AG09319 (cell line): ENCODE measurements at regions not wholly inside any gene's neighbourhood (a gene's known extent, or its start where the extent isn't known, plus 50 kb on each side); places are given as distances from the start of the nearest gene placed in this dataset.

Source experiments
- DNase-seq: peaks from one replicate; pipeline ENCODE4 v3.0.0-alpha.2; 2010; ENCODE audit warnings: low read depth; ENCODE audit errors: extremely low read depth
- TF ChIP-seq, protein P1 (sequence below): IDR thresholded peaks from 2 replicates; pipeline ENCODE4 v1.5.1; 2011; ENCODE audit warnings: low read depth, mild to moderate bottlenecking, inconsistent platforms, low read length, moderate library complexity

DNA sequence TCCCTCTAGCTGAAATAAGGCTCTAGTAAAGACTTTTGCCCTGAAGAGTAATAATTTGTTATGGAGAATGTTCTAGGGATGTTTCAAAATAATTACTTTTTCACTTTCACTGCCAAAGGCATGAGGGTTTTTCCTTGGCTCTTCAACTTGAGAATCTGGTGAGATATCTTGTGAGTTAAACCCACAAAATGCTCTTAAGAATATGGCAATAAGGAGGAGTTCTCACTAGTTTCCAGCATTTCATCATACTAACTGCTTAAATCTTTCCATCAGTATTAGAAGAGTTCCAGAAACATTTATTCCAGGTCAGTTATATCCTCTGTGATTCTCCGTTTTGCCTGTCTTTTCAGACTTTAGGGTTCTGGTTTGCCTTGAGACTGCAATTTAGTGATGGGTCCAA is 785.6 kb upstream of the GJE1 start:
- TF ChIP-seq, protein P1, sequence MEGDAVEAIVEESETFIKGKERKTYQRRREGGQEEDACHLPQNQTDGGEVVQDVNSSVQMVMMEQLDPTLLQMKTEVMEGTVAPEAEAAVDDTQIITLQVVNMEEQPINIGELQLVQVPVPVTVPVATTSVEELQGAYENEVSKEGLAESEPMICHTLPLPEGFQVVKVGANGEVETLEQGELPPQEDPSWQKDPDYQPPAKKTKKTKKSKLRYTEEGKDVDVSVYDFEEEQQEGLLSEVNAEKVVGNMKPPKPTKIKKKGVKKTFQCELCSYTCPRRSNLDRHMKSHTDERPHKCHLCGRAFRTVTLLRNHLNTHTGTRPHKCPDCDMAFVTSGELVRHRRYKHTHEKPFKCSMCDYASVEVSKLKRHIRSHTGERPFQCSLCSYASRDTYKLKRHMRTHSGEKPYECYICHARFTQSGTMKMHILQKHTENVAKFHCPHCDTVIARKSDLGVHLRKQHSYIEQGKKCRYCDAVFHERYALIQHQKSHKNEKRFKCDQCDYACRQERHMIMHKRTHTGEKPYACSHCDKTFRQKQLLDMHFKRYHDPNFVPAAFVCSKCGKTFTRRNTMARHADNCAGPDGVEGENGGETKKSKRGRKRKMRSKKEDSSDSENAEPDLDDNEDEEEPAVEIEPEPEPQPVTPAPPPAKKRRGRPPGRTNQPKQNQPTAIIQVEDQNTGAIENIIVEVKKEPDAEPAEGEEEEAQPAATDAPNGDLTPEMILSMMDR: no peak
- DNase-seq: no peak

DNA sequence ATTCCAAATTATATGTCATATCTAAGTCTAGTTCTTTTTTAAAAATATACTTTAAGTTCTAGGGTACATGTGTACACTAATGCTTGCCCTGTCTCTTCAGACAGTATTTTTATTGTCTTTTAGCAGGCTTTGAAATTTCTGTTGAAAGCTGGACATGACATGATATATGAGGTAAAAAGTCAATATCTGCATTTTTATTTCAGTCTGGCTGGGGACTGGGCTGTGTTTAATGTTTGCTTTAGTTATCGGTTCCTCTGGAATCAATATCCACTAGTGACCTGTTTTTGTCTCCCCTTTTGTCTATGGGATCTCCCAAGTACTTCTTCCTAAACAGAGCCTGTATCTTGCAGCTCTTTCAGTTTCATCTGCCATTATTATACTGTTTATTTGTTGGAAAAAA is 786.2 kb upstream of the GJE1 start:
- no peak for DNase-seq
- TF ChIP-seq, protein P1: no peak

DNA sequence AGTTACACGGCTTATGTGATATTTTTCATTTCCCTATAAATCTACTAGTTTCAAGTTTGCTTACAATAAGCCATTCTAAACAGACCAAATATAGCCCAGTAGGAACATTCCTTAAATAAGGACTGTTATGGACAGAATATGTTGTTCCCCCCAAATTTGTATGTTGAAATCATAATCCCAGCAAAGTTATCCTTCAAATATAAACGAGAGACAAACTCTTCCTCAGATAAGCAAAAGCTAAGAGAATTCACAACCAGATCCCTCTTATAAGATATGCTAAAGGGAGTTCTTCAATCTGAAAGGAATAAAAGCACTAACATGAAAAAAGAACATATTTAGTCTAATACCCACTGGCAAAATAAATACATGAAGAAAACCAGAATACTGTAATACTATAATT is 795.5 kb upstream of the GJE1 start:
- TF ChIP-seq, protein P1: no peak

DNA sequence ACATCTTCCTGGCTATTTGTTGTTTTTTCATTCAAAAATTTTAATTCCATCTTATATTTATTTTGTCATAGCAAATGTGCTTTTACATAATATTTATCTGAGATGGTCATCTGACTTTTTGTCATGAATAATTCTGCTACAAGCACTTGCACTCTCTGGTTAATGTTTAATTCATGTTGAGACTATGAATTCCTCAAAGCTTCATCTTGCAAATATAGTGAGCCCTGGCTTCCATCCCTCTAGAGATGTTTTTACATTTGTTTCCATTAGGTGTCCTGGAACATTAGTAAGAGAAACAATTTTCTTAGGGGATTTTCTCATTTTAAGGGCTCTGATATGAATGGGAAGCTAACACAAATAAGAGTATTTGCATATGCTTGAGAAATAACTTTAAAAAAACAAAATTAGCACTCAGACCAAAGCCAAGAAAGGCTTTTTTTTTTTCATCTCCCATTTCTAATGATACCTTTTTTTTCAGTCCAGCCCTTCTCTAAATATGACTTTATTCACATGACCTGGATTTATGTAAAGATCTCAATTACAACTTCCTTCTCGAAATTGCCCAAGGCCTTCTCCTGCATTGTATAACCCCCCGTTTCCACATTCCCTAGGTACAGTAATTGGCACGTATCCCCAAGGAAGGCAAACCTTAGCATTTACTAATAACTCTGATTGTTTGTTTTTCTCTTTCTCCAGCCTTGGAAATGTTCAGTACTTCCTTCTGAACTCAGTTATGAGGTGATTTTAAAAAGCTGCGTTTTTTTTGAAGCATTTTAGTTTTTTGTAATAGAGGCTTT is 797.0 kb upstream of the GJE1 start:
- TF ChIP-seq, protein P1: no peak
- no peak for DNase-seq

More for the DNA sequence above, 795.5 kb upstream of the GJE1 start:
- no peak for DNase-seq

DNA sequence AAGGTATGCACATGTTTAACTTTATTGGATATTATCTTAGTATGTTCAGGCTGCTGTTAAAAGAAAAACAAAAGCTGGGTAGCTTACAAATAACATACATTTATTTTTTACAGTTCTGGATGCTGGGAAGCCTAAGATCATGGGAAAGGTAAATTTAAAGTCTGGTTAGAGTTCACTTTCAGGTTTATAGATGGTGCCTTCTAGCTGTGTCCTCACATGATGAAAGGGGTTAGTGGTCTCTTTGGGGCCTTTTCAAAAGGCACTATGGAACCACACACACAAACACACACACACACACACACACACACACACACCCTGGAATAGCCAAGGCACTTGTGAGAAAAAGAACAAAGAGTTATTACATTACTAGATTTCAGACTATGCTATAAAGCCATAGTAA is 805.8 kb upstream of the GJE1 start:
- TF ChIP-seq, protein P1: no peak
- no peak for DNase-seq

DNA sequence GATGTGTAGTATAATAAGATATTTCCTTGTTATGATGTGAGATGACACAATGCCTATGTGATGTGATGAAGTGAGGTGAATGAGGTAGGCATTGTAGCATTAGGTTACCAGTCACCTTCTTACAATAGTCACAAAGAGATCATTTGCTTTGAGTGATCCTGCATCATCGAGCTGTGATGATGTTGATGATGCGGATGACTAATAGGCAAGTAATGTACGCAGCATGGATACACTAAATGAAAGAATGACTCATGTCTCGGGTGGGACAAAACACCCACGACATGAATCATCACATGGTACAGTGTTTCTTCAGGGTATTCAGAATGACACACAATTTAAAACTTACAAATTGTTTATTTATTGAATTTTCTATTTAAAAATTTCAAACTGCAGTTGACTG is 806.3 kb upstream of the GJE1 start:
- TF ChIP-seq, protein P1: no peak
- peak; percentile 78 for DNase-seq

DNA sequence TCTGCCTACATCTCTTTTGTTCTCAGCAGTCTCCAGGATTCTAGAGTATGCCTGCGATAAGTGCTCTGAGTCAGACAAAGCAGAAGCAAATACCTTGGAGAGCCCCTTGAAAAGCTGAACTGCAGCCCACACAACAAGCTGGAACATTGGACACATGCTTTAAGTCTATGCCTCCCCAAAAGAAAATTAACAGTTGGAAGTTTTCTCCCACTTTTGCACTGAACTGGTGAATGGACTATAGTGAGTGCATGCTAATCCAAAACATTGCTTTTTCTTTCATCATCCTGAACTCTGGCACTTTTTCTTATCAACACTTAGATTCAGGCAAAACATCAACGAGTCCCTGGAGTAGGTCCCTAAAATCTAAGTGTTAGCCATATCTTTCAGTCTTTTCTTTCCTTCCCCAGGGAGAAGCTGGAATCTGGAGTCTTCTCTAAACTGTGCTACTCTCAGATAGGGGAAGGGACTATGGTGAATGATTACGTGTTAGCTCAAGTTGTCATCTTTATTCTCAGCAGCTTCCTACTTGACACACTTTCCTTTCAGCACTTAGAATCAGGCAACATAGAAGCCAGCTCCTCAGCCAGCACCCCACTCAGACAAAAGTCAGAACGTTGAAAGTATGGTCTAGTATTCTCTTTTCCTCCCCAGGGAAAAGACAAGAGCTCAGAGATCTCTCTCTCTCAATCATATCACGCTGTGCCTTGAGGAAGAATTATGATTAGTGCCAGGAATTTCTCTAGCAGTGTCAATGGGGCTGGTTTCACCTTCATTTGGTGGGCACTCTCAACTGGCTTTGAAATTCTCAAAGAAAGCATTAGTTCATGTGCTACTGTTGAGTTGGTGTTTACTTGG is 811.0 kb upstream of the GJE1 start:
- TF ChIP-seq, protein P1: no peak
- peak; percentile 4 for DNase-seq
